HG02798 (cell line): ENCODE measurements at regions not wholly inside any gene's neighbourhood (a gene's known extent, or its start where the extent isn't known, plus 50 kb on each side); places are given as distances from the start of the nearest gene placed in this dataset.

Experiments
- ATAC-seq: cut with Tn5 transposase; IDR thresholded peaks from one replicate; pipeline ENCODE4 v1.9.1; 2021; ENCODE audit warnings: mild to moderate bottlenecking; ENCODE audit not compliant: unreplicated experiment, poor library complexity

GRCh38 chr2:2823061-2823753 lies 492.1 kb upstream of the MYT1L start:
- ATAC-seq: no peak

- no peak for ATAC-seq
Observed at GRCh38 chr2:2822143-2822542, 491.1 kb upstream of the MYT1L start.

- no peak for ATAC-seq
Observed at GRCh38 chr2:2812648-2813047, 481.6 kb upstream of the MYT1L start.

- no peak for ATAC-seq
Observed at GRCh38 chr2:2812117-2812516, 481.0 kb upstream of the MYT1L start.

- ATAC-seq: no peak
Observed at GRCh38 chr2:2810504-2810903, 479.4 kb upstream of the MYT1L start.

- no peak for ATAC-seq
Observed at GRCh38 chr2:2809771-2810170, 478.7 kb upstream of the MYT1L start.

- no peak for ATAC-seq
Observed at GRCh38 chr2:2808551-2809058, 477.5 kb upstream of the MYT1L start.

GRCh38 chr2:2806711-2807110 lies 475.6 kb upstream of the MYT1L start:
- no peak for ATAC-seq

- ATAC-seq: no peak
Observed at GRCh38 chr2:2805263-2805662, 474.2 kb upstream of the MYT1L start.

GRCh38 chr2:2804528-2804927 lies 473.5 kb upstream of the MYT1L start:
- ATAC-seq: no peak

- no peak for ATAC-seq
Observed at GRCh38 chr2:2801458-2801857, 470.4 kb upstream of the MYT1L start.

- no peak for ATAC-seq
Observed at GRCh38 chr2:2800697-2801096, 469.6 kb upstream of the MYT1L start.

- no peak for ATAC-seq
Observed at GRCh38 chr2:2800001-2800400, 468.9 kb upstream of the MYT1L start.

- no peak for ATAC-seq
Observed at GRCh38 chr2:2799151-2799697, 468.1 kb upstream of the MYT1L start.

- no peak for ATAC-seq
Observed at GRCh38 chr2:2798337-2798736, 467.3 kb upstream of the MYT1L start.

GRCh38 chr2:2797797-2798196 lies 466.7 kb upstream of the MYT1L start:
- ATAC-seq: no peak

GRCh38 chr2:2796207-2796606 lies 465.1 kb upstream of the MYT1L start:
- no peak for ATAC-seq

- no peak for ATAC-seq
Observed at GRCh38 chr2:2795438-2796091, 464.5 kb upstream of the MYT1L start.

- ATAC-seq: no peak
Observed at GRCh38 chr2:2793925-2794560, 463.0 kb upstream of the MYT1L start.

- ATAC-seq: no peak
Observed at GRCh38 chr2:2793514-2793913, 462.4 kb upstream of the MYT1L start.

GRCh38 chr2:2791606-2792005 lies 460.5 kb upstream of the MYT1L start:
- no peak for ATAC-seq
